ENCODE measurements at regions not wholly inside any gene's neighbourhood (a gene's known extent, or its start where the extent isn't known, plus 50 kb on each side); places are given as distances from the start of the nearest gene placed in this dataset.

GRCh38 chr20:54792688-54793087 lies 317.3 kb downstream of the DOK5 start:
- TF ChIP-seq SUZ12 (IDR thresholded peaks at IDR 0.05) (no peak), BHLHE40 (IDR thresholded peaks at IDR 0.05; ENCODE audit: borderline replicate concordance) (no peak), PKNOX1 (IDR thresholded peaks at IDR 0.05) (no peak), FOXM1 (IDR thresholded peaks at IDR 0.05; ENCODE audit: borderline replicate concordance) (no peak), SP1 (IDR thresholded peaks at IDR 0.05) (no peak), ARNT (IDR thresholded peaks at IDR 0.05) (no peak)
